Uterus (tissue), 3 donors: ENCODE measurements at regions not wholly inside any gene's neighbourhood (a gene's known extent, or its start where the extent isn't known, plus 50 kb on each side); places are given as distances from the start of the nearest gene placed in this dataset.

Experiments used
- DNase-seq, 2 donors: peaks; one replicate each; pipeline ENCODE4 v3.0.0-alpha.2; 2019 to 2020
- H3K27ac ChIP-seq, 2 donors: fragments of 200-600 bp; sonication (generic); 1 replicate in 1 of 2; 2 replicates in 1 of 2; pipeline ENCODE4 v1.5.1; 2016 to 2018
- H3K27me3 ChIP-seq, 2 donors: fragments of 200-600 bp; sonication (generic); one replicate each; pipeline ENCODE4 v1.5.1; 2018 to 2019; ENCODE audit warnings: control low read depth in 1 of 2
- H3K36me3 ChIP-seq, 2 donors: fragments of 200-600 bp; sonication (generic); one replicate each; pipeline ENCODE4 v1.5.1; 2019; ENCODE audit warnings: control low read depth in 1 of 2
- H3K4me1 ChIP-seq, 2 donors: fragments of 200-600 bp; sonication (generic); one replicate each; pipeline ENCODE4 v1.5.1; 2018 to 2019; ENCODE audit warnings: control low read depth in 1 of 2
- H3K4me3 ChIP-seq, 2 donors: fragments of 200-600 bp; sonication (generic); 1 replicate in 1 of 2; 2 replicates in 1 of 2; pipeline ENCODE4 v1.5.1; 2018 to 2019; ENCODE audit warnings: mild to moderate bottlenecking in 1 of 2
- H3K9me3 ChIP-seq, 2 donors: fragments of 200-600 bp; sonication (generic); one replicate each; pipeline ENCODE4 v1.5.1; 2019; ENCODE audit warnings: control low read depth in 1 of 2
- CTCF ChIP-seq, 4 experiments: fragments of 200-600 bp in 2 of 4; fragments of 450-650 bp in 2 of 4; sonication (generic) in 2 of 4; IDR thresholded peaks; one replicate each; pipeline ENCODE4 v1.5.1; 2016 to 2019; ENCODE audit warnings: antibody characterized with exemption in 4 of 4, mild to moderate bottlenecking in 2 of 4, moderate library complexity in 1 of 4
- POLR2A ChIP-seq, 2 donors: fragments of 450-650 bp; IDR thresholded peaks; one replicate each; pipeline ENCODE4 v1.6.1; 2016; ENCODE audit warnings: antibody characterized with exemption in 2 of 2, mild to moderate bottlenecking in 1 of 2, moderate library complexity in 1 of 2
- intact Hi-C: fragments of 100-400 bp; cut with DNase I; formaldehyde crosslinking; loops from one replicate; pipeline ENCODE4 v1.15.1; 2023; ENCODE audit warnings: low total_unique reads
- donor health status: DM: yes; HTN: yes; CAD: no.

- no peak for DNase-seq
- Histone ChIP-seq H3K27me3 (no peaks in the 10 kb centered on the region), H3K9me3 (peaks cover 0 to 15% of the 10 kb centered on the region in 2 donors), H3K4me3 (no peak overlapping the region), H3K36me3 (no peaks in the 10 kb centered on the region), H3K27ac (no peak overlapping the region), H3K4me1 (no peaks in the 10 kb centered on the region)
- TF ChIP-seq POLR2A (IDR thresholded peaks at IDR 0.05): no peak
- no peak for TF ChIP-seq CTCF (IDR thresholded peaks at IDR 0.05)
- intact Hi-C loops: no loop called here
Observed at GRCh38 chr20:63079971-63080370, 73.2 kb upstream of the BHLHE23 start.

GRCh38 chr20:63077705-63078104 is 70.9 kb upstream of the BHLHE23 start:
- no peaks in the 10 kb centered on the region for H3K27me3 ChIP-seq
- TF ChIP-seq CTCF (IDR thresholded peaks at IDR 0.05): no peak
- no peak for TF ChIP-seq POLR2A (IDR thresholded peaks at IDR 0.05)
- intact Hi-C loops: no loop called here
- H3K36me3 ChIP-seq: no peaks in the 10 kb centered on the region
- H3K4me1 ChIP-seq: no peaks in the 10 kb centered on the region
- peaks cover 0 to 15% of the 10 kb centered on the region in 2 donors for H3K9me3 ChIP-seq
- no peak overlapping the region for H3K27ac ChIP-seq
- no peak for DNase-seq
- H3K4me3 ChIP-seq: no peak overlapping the region

GRCh38 chr20:63076421-63076820 is 69.7 kb upstream of the BHLHE23 start:
- Histone ChIP-seq H3K4me1 (no peaks in the 10 kb centered on the region), H3K27ac (no peak overlapping the region), H3K9me3 (peaks cover 0 to 15% of the 10 kb centered on the region in 2 donors), H3K4me3 (no peak overlapping the region), H3K36me3 (no peaks in the 10 kb centered on the region), H3K27me3 (peaks cover 0 to 5% of the 10 kb centered on the region in 2 donors)
- intact Hi-C loops: no loop called here
- DNase-seq: no peak
- TF ChIP-seq POLR2A (IDR thresholded peaks at IDR 0.05) (no peak), CTCF (IDR thresholded peaks at IDR 0.05) (no peak)

- Histone ChIP-seq H3K27me3 (peaks cover 0 to 17% of the 10 kb centered on the region in 2 donors), H3K9me3 (peaks cover 0 to 15% of the 10 kb centered on the region in 2 donors), H3K27ac (no peak overlapping the region), H3K4me1 (no peaks in the 10 kb centered on the region), H3K36me3 (no peaks in the 10 kb centered on the region), H3K4me3 (no peak overlapping the region)
- intact Hi-C loops: no loop called here
- TF ChIP-seq POLR2A (IDR thresholded peaks at IDR 0.05) (no peak), CTCF (IDR thresholded peaks at IDR 0.05) (no peak)
- no peak for DNase-seq
Observed at GRCh38 chr20:63074631-63075030, 67.9 kb upstream of the BHLHE23 start.

GRCh38 chr20:63074182-63074581 is 67.4 kb upstream of the BHLHE23 start:
- peaks cover 0 to 19% of the 10 kb centered on the region in 2 donors for H3K27me3 ChIP-seq
- H3K27ac ChIP-seq: no peak overlapping the region
- H3K36me3 ChIP-seq: no peaks in the 10 kb centered on the region
- TF ChIP-seq CTCF (IDR thresholded peaks at IDR 0.05) (no peak), POLR2A (IDR thresholded peaks at IDR 0.05) (no peak)
- H3K4me3 ChIP-seq: no peak overlapping the region
- peaks cover 0 to 15% of the 10 kb centered on the region in 2 donors for H3K9me3 ChIP-seq
- no peak for DNase-seq
- H3K4me1 ChIP-seq: no peaks in the 10 kb centered on the region
- intact Hi-C loops: no loop called here
